ENCODE measurements at regions not wholly inside any gene's neighbourhood (a gene's known extent, or its start where the extent isn't known, plus 50 kb on each side); places are given as distances from the start of the nearest gene placed in this dataset.

- Histone ChIP-seq H3K4me3 (ENCODE audit: low read depth in 1 of 2, low read length in 1 of 2) (no peak overlapping the region), H3K36me3 (no peaks in the 10 kb centered on the region), H3K9me3 (no peaks in the 10 kb centered on the region), H3K4me1 (ENCODE audit: control insufficient read depth in 1 of 2, insufficient read depth in 1 of 2, low read depth in 1 of 2, low read length in 1 of 2) (no peaks in the 10 kb centered on the region), H3K27me3 (peaks cover 15% of the 10 kb centered on the region), H3K27ac (no peak overlapping the region)
- TF ChIP-seq CTCF (IDR thresholded peaks at IDR 0.05), result no peak
These were observed 103.5 kb upstream of the FRMD6 start for GRCh38 chr14:51548187-51548586.

- H3K36me3 ChIP-seq, result no peaks in the 10 kb centered on the region
- no peak overlapping the region for H3K4me3 ChIP-seq (ENCODE audit: low read depth in 1 of 2, low read length in 1 of 2)
- no peaks in the 10 kb centered on the region for H3K4me1 ChIP-seq (ENCODE audit: control insufficient read depth in 1 of 2, insufficient read depth in 1 of 2, low read depth in 1 of 2, low read length in 1 of 2)
- peaks cover 12% of the 10 kb centered on the region for H3K27me3 ChIP-seq
- TF ChIP-seq CTCF (IDR thresholded peaks at IDR 0.05), result no peak
- H3K9me3 ChIP-seq, result no peaks in the 10 kb centered on the region
- no peak overlapping the region for H3K27ac ChIP-seq
These were observed 101.1 kb upstream of the FRMD6 start for GRCh38 chr14:51550636-51551035.

- no peak overlapping the region for H3K4me3 ChIP-seq (ENCODE audit: low read depth in 1 of 2, low read length in 1 of 2)
- no peak overlapping the region for H3K27ac ChIP-seq
- H3K4me1 ChIP-seq (ENCODE audit: control insufficient read depth in 1 of 2, insufficient read depth in 1 of 2, low read depth in 1 of 2, low read length in 1 of 2), result no peaks in the 10 kb centered on the region
- H3K9me3 ChIP-seq, result no peaks in the 10 kb centered on the region
- TF ChIP-seq CTCF (IDR thresholded peaks at IDR 0.05), result no peak
- peaks cover 9% of the 10 kb centered on the region for H3K27me3 ChIP-seq
- H3K36me3 ChIP-seq, result no peaks in the 10 kb centered on the region
These were observed 99.4 kb upstream of the FRMD6 start for GRCh38 chr14:51552275-51552674.

GRCh38 chr14:51552768-51553404, 98.8 kb upstream of the FRMD6 start:
- TF ChIP-seq CTCF (IDR thresholded peaks at IDR 0.05), result no peak
- H3K4me3 ChIP-seq (ENCODE audit: low read depth in 1 of 2, low read length in 1 of 2), result no peak overlapping the region
- no peaks in the 10 kb centered on the region for H3K9me3 ChIP-seq
- no peak overlapping the region for H3K27ac ChIP-seq
- peaks cover 9% of the 10 kb centered on the region for H3K27me3 ChIP-seq
- H3K36me3 ChIP-seq, result no peaks in the 10 kb centered on the region
- no peaks in the 10 kb centered on the region for H3K4me1 ChIP-seq (ENCODE audit: control insufficient read depth in 1 of 2, insufficient read depth in 1 of 2, low read depth in 1 of 2, low read length in 1 of 2)

GRCh38 chr14:51554339-51554920, 97.3 kb upstream of the FRMD6 start:
- Histone ChIP-seq H3K27ac (no peak overlapping the region), H3K4me3 (ENCODE audit: low read depth in 1 of 2, low read length in 1 of 2) (no peak overlapping the region)

More at GRCh38 chr14:51554339-51554920, 97.3 kb upstream of the FRMD6 start:
- TF ChIP-seq CTCF (IDR thresholded peaks at IDR 0.05), result no peak
- Histone ChIP-seq H3K9me3 (no peaks in the 10 kb centered on the region), H3K4me1 (ENCODE audit: control insufficient read depth in 1 of 2, insufficient read depth in 1 of 2, low read depth in 1 of 2, low read length in 1 of 2) (no peaks in the 10 kb centered on the region), H3K36me3 (no peaks in the 10 kb centered on the region), H3K27me3 (peaks cover 9% of the 10 kb centered on the region)
